ENCODE measurements at regions not wholly inside any gene's neighbourhood (a gene's known extent, or its start where the extent isn't known, plus 50 kb on each side); places are given as distances from the start of the nearest gene placed in this dataset.

DNA sequence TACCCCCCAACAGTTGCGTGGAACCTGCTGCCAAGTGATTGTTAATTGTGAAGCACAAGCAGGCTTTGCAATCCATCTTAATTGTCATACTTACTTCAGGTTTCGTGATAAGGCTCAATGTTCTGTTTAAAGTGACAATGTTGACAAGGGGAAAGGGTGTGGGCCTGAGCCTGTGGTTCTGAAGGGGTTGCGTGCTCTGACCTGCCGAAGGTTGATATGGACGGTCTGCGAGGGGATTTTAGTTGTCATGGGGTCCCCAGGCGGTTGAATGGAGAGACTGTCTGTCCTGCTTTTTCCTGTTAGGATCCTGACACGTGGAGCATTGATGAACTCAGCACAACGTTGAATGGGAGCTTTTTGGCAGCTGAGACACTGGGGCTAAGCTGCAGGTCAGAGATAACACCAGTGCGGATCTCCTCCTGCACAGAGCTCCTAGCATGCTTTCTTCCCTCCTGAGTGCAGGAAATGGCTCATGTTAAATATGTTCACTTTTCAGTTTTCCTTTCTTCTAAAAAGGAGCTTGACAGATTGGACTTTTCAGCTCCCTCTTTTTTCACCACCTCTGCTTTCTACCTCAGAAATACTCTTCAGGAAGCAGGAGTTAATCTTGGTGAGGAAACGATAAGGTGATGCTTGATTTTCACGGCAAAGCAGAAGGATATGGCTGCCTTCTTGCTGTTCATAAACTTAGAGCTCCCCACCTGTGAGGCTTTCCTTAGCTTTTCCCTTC is 62.9 kb upstream of the ZEB2 start:
- TF ChIP-seq, protein P1, sequence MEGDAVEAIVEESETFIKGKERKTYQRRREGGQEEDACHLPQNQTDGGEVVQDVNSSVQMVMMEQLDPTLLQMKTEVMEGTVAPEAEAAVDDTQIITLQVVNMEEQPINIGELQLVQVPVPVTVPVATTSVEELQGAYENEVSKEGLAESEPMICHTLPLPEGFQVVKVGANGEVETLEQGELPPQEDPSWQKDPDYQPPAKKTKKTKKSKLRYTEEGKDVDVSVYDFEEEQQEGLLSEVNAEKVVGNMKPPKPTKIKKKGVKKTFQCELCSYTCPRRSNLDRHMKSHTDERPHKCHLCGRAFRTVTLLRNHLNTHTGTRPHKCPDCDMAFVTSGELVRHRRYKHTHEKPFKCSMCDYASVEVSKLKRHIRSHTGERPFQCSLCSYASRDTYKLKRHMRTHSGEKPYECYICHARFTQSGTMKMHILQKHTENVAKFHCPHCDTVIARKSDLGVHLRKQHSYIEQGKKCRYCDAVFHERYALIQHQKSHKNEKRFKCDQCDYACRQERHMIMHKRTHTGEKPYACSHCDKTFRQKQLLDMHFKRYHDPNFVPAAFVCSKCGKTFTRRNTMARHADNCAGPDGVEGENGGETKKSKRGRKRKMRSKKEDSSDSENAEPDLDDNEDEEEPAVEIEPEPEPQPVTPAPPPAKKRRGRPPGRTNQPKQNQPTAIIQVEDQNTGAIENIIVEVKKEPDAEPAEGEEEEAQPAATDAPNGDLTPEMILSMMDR (tag by site-specific recombination; IDR thresholded peaks at IDR 0.05) = no peak
- TF ChIP-seq ZNF707 (tag by site-specific recombination; IDR thresholded peaks at IDR 0.05) = no peak
- no peak for TF ChIP-seq ZBTB1 (tag by site-specific recombination; IDR thresholded peaks at IDR 0.05)
- TF ChIP-seq YY1 (tag by site-specific recombination; IDR thresholded peaks at IDR 0.05) = no peak

All from HEK293 (cell line).